Caco-2 (cell line): ENCODE measurements at regions not wholly inside any gene's neighbourhood (a gene's known extent, or its start where the extent isn't known, plus 50 kb on each side); places are given as distances from the start of the nearest gene placed in this dataset.
"Not testable (repeated sequence)": the region's sequence is repeated elsewhere in the genome, so short reads cannot be mapped to it uniquely, and the experiment has no call there.

Experiments used
- BruUV-seq: library from RNA; stranded (reverse); fragments of 400-500 nt; replicated peaks from 2 replicates; lab custom pipeline; 2021; lab: Mats Ljungman, UMichigan
- CTCF ChIA-PET: fragments of 300-600 bp; sonication (Branson Sonifier 250); formaldehyde crosslinking; loops from one replicate; lab custom pipeline; 2022; ENCODE audit warnings: antibody characterized with exemption; lab: Charles Lee
- POLR2A ChIA-PET: fragments of 300-600 bp; sonication (Branson Sonifier 250); formaldehyde crosslinking; loops from one replicate; lab custom pipeline; 2022; ENCODE audit warnings: antibody characterized with exemption; lab: Charles Lee
- DNase-seq, 2 experiments: peaks; one replicate each; pipeline versions ENCODE4 v3.0.0 to v3.0.0-alpha.2; 2020 to 2022
- H3K27me3 ChIP-seq: replicated peaks from 2 replicates; pipeline ENCODE4 v1.6.0; 2011; ENCODE audit warnings: low read length; ENCODE audit not compliant: control insufficient read depth, insufficient read depth
- H3K36me3 ChIP-seq: 2 replicates; pipeline ENCODE4 v1.5.1; 2011; ENCODE audit warnings: low read length; ENCODE audit not compliant: control insufficient read depth, insufficient read depth
- H3K4me1 ChIP-seq: fragments of 250-450 bp; sonication (Bioruptor Pico); 2 replicates; pipeline ENCODE4 v1.5.1; 2020; ENCODE audit warnings: mild to moderate bottlenecking
- H3K4me3 ChIP-seq: 2 replicates; pipeline ENCODE4 v1.5.1; 2011; ENCODE audit warnings: low read depth, mild to moderate bottlenecking, control low read depth, low read length
- H3K9me3 ChIP-seq: fragments of 250-450 bp; sonication (Bioruptor Pico); 2 replicates; pipeline ENCODE4 v1.5.1; 2020; ENCODE audit warnings: mild to moderate bottlenecking, moderate library complexity
- H3K27ac Mint-ChIP-seq: one replicate; pipeline ENCODE4 v1.8.0; 2022; ENCODE audit warnings: mixed read lengths; ENCODE audit not compliant: unreplicated experiment
- H3K27me3 Mint-ChIP-seq: one replicate; pipeline ENCODE4 v1.8.0; 2022; ENCODE audit warnings: mixed read lengths; ENCODE audit not compliant: insufficient read depth, unreplicated experiment
- H3K36me3 Mint-ChIP-seq: one replicate; pipeline ENCODE4 v1.8.0; 2022; ENCODE audit warnings: mild to moderate bottlenecking, mixed read lengths; ENCODE audit not compliant: insufficient read depth, unreplicated experiment
- H3K4me1 Mint-ChIP-seq: one replicate; pipeline ENCODE4 v1.8.0; 2022; ENCODE audit warnings: low read depth, mixed read lengths; ENCODE audit not compliant: unreplicated experiment
- H3K4me3 Mint-ChIP-seq: one replicate; pipeline ENCODE4 v1.8.0; 2022; ENCODE audit warnings: mild to moderate bottlenecking, moderate library complexity, mixed read lengths; ENCODE audit not compliant: unreplicated experiment
- H3K9me3 Mint-ChIP-seq: one replicate; pipeline ENCODE4 v1.8.0; 2022; ENCODE audit warnings: mixed read lengths; ENCODE audit not compliant: unreplicated experiment
- intact Hi-C: fragments of 100-400 bp; cut with micrococcal nuclease; formaldehyde crosslinking; loops from one replicate; pipeline ENCODE4 v1.10.0; 2022; ENCODE audit not compliant: unreplicated experiment
- TF ChIP-seq, protein P1 (sequence below), 2 experiments: fragments of 200-600 bp in 1 of 2; IDR thresholded peaks; 1 replicate in 1 of 2; 2 replicates in 1 of 2; pipeline versions ENCODE4 v1.5.1 to v1.8.0; 2011 to 2022; ENCODE audit warnings: antibody characterized with exemption in 1 of 2, control low read depth in 1 of 2, inconsistent platforms in 1 of 2, low read depth in 1 of 2, low read length in 1 of 2, mild to moderate bottlenecking in 1 of 2, moderate library complexity in 1 of 2; ENCODE audit not compliant: insufficient read depth in 1 of 2, severe bottlenecking in 1 of 2, unreplicated experiment in 1 of 2

DNA sequence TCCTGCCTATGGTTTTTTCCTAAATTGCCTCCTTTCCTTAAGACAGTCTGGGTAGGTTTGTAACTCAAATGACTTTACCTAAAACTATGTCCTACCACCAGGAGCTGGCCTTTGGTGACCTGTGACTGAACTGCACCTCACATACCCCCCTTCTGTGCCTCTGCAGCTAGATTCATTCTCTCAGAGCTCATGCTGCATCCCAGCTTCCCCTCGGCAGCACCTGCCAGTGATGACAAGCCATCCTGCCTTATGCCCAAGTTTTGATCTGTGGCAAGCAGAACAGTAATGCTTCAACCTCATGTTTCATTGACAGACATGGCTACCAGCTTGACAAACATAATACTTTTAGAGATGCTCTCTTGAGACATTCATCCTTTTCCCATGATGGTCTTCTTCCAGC lies 141.9 kb downstream of the TSEN15 start:
- Mint-ChIP-seq H3K4me1 (peaks cover 8% of the 10 kb centered on the region), H3K27me3 (peaks cover 17% of the 10 kb centered on the region), H3K27ac (no peak overlapping the region), H3K4me3 (no peak overlapping the region), H3K36me3 (no peaks in the 10 kb centered on the region), H3K9me3 (no peaks in the 10 kb centered on the region)
- Histone ChIP-seq H3K4me1 (peaks cover 9% of the 10 kb centered on the region; the same call in 1 of the 2 replicates), H3K27me3 (no peaks in the 10 kb centered on the region; the same call in 1 of the 2 replicates), H3K4me3 (no peak overlapping the region), H3K9me3 (no peaks in the 10 kb centered on the region), H3K36me3 (no peaks in the 10 kb centered on the region)
- no TSS peak for BruUV-seq
- intact Hi-C loops: no loop called here
- no peak for DNase-seq
- CTCF ChIA-PET: no interaction called here
- POLR2A ChIA-PET: no interaction called here
- TF ChIP-seq, protein P1, sequence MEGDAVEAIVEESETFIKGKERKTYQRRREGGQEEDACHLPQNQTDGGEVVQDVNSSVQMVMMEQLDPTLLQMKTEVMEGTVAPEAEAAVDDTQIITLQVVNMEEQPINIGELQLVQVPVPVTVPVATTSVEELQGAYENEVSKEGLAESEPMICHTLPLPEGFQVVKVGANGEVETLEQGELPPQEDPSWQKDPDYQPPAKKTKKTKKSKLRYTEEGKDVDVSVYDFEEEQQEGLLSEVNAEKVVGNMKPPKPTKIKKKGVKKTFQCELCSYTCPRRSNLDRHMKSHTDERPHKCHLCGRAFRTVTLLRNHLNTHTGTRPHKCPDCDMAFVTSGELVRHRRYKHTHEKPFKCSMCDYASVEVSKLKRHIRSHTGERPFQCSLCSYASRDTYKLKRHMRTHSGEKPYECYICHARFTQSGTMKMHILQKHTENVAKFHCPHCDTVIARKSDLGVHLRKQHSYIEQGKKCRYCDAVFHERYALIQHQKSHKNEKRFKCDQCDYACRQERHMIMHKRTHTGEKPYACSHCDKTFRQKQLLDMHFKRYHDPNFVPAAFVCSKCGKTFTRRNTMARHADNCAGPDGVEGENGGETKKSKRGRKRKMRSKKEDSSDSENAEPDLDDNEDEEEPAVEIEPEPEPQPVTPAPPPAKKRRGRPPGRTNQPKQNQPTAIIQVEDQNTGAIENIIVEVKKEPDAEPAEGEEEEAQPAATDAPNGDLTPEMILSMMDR (IDR thresholded peaks at IDR 0.05; ENCODE audit: insufficient read depth in 1 of 2, low read depth in 1 of 2, low read length in 1 of 2, severe bottlenecking in 1 of 2, unreplicated experiment in 1 of 2): no peak

DNA sequence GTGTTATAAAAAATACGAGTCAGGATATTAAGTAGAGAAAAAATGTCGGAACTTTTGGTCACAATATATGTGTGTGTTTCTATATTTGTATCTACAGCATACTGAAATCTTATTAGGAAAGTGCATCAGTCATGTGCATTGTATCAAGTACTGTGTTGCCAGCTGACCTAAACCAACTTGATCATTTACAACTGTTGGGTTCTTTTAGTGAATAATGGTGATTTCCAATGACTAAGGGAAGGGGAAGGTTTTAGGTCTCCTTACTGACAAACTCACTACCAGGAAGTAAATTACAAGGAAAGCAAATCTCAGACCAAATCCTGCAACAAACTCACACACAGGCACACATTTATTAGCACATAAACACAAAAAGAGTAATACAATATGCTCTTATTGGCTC lies 142.7 kb downstream of the TSEN15 start:
- DNase-seq: no peak
- POLR2A ChIA-PET: no interaction called here

DNA sequence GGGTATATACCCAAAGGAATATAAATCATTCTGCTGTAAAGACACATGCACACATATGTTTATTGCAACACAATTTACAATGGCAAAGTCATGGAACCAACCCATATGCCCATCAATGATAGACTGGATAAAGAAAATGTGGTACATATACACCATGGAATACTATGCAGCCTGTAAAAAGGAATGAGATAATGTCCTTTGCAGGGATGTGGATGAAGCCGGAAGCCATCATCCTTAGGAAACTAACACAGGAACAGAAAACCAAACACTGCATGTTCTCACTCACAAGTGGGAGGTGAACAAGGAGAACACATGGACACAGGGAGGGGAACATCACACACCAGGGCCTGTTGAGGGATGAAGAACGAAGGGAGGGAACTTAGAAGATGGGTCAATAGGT lies 144.2 kb downstream of the TSEN15 start:
- POLR2A ChIA-PET, H3K9me3 Mint-ChIP-seq, H3K36me3 Mint-ChIP-seq, H3K4me3 Mint-ChIP-seq, H3K4me3 ChIP-seq, H3K27ac Mint-ChIP-seq, BruUV-seq, H3K4me1 ChIP-seq, H3K4me1 Mint-ChIP-seq, DNase-seq, H3K9me3 ChIP-seq, CTCF ChIA-PET, H3K27me3 ChIP-seq, intact Hi-C loops, H3K36me3 ChIP-seq: not testable (repeated sequence)
- peaks cover 19% of the 10 kb centered on the region for H3K27me3 Mint-ChIP-seq

More for the DNA sequence above, 142.7 kb downstream of the TSEN15 start:
- H3K4me1 ChIP-seq: peaks cover 9% of the 10 kb centered on the region; the same call in 1 of the 2 replicates
- intact Hi-C loops: no loop called here
- no peaks in the 10 kb centered on the region for H3K9me3 ChIP-seq
- Mint-ChIP-seq H3K9me3 (no peaks in the 10 kb centered on the region), H3K27ac (no peak overlapping the region), H3K27me3 (peaks cover 16% of the 10 kb centered on the region), H3K36me3 (no peaks in the 10 kb centered on the region), H3K4me1 (peaks cover 8% of the 10 kb centered on the region), H3K4me3 (no peak overlapping the region)
- BruUV-seq: no TSS peak
- TF ChIP-seq, protein P1 (IDR thresholded peaks at IDR 0.05; ENCODE audit: insufficient read depth in 1 of 2, low read depth in 1 of 2, low read length in 1 of 2, severe bottlenecking in 1 of 2, unreplicated experiment in 1 of 2): no peak
- H3K27me3 ChIP-seq: no peaks in the 10 kb centered on the region; the same call in 1 of the 2 replicates
- no peak overlapping the region for H3K4me3 ChIP-seq
- CTCF ChIA-PET: no interaction called here
- H3K36me3 ChIP-seq: no peaks in the 10 kb centered on the region

DNA sequence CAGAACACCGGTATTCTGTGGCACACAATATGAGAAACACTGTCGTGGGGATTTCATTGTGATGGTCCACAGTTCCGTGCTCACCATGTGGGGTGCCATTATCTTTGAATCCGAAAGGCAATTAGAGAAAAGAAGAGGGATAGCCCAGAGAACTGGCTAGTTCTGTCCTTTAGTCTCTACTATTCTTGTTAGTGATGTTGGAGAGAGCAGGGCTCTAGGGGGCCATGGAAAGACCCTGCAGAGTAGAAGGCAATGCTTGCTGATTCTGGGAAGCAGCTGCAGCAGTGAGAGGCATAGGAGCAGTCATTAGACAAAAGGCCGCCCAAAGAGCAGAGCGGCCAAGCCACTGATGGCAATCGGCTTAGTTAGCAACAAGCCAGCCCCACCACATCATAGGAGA lies 146.3 kb downstream of the TSEN15 start:
- peaks cover 26% of the 10 kb centered on the region for H3K27me3 Mint-ChIP-seq
- no TSS peak for BruUV-seq
- H3K4me3 Mint-ChIP-seq: no peak overlapping the region
- Histone ChIP-seq H3K4me1 (no peaks in the 10 kb centered on the region), H3K27me3 (no peaks in the 10 kb centered on the region; the same call in 1 of the 2 replicates), H3K9me3 (no peaks in the 10 kb centered on the region), H3K4me3 (no peak overlapping the region), H3K36me3 (no peaks in the 10 kb centered on the region)
- POLR2A ChIA-PET: no interaction called here
- TF ChIP-seq, protein P1 (IDR thresholded peaks at IDR 0.05; ENCODE audit: insufficient read depth in 1 of 2, low read depth in 1 of 2, low read length in 1 of 2, severe bottlenecking in 1 of 2, unreplicated experiment in 1 of 2): no peak
- intact Hi-C loops: no loop called here
- H3K27ac Mint-ChIP-seq: no peak overlapping the region
- no peak for DNase-seq
- H3K36me3 Mint-ChIP-seq: no peaks in the 10 kb centered on the region
- no peaks in the 10 kb centered on the region for H3K9me3 Mint-ChIP-seq
- CTCF ChIA-PET: no interaction called here
- no peaks in the 10 kb centered on the region for H3K4me1 Mint-ChIP-seq
